HEK293 (cell line): ENCODE measurements at regions not wholly inside any gene's neighbourhood (a gene's known extent, or its start where the extent isn't known, plus 50 kb on each side); places are given as distances from the start of the nearest gene placed in this dataset.

ENCODE experiments used
- CTCF ChIA-PET: fragments of 350-600 bp; formaldehyde crosslinking; extraction: SDS; loops from one replicate; lab custom pipeline; 2021; ENCODE audit warnings: antibody characterized with exemption; lab: Yijun Ruan, JAX
- POLR2A ChIA-PET: fragments of 300-600 bp; formaldehyde crosslinking; extraction: SDS; loops from one replicate; lab custom pipeline; 2020; ENCODE audit warnings: antibody characterized with exemption, inconsistent platforms; lab: Yijun Ruan, JAX
- H3K27ac ChIP-seq: fragments of 200-500 bp; sonication (Bioruptor generic); 2 replicates; pipeline ENCODE4 v1.5.1; 2014; ENCODE audit warnings: low read depth, low read length, control low read depth, inconsistent platforms; ENCODE audit errors: extremely low read depth
- H3K36me3 ChIP-seq, 2 experiments: fragments of 200-500 bp in 1 of 2; sonication (Bioruptor generic) in 1 of 2; 1 replicate in 1 of 2; 2 replicates in 1 of 2; pipeline ENCODE4 v1.5.1; 2014 to 2017; ENCODE audit warnings: inconsistent platforms in 2 of 2, low read length in 2 of 2; ENCODE audit not compliant: control insufficient read depth in 2 of 2, insufficient read depth in 1 of 2
- H3K4me1 ChIP-seq: fragments of 200-500 bp; sonication (Bioruptor generic); 2 replicates; pipeline ENCODE4 v1.5.1; 2014; ENCODE audit warnings: mild to moderate bottlenecking, low read length, inconsistent platforms; ENCODE audit not compliant: control insufficient read depth, insufficient read depth
- H3K4me3 ChIP-seq: 2 replicates; pipeline ENCODE4 v1.5.1; 2011; ENCODE audit warnings: low read depth, mild to moderate bottlenecking, control low read depth, low read length, moderate library complexity
- H3K9me3 ChIP-seq: fragments of 200-500 bp; sonication (Bioruptor generic); 2 replicates; pipeline ENCODE4 v1.5.1; 2014; ENCODE audit warnings: low read depth, low read length, inconsistent platforms; ENCODE audit not compliant: control insufficient read depth, insufficient read depth
- ELK4 ChIP-seq: IDR thresholded peaks from 2 replicates; pipeline ENCODE4 v1.6.1; 2011; ENCODE audit warnings: mild to moderate bottlenecking, low read depth, low read length, borderline replicate concordance
- OVOL3 ChIP-seq: fragments of 450-650 bp; formaldehyde crosslinking; IDR thresholded peaks from 2 replicates; pipeline ENCODE4 v1.5.1; 2016; ENCODE audit warnings: missing biosample characterization, missing genetic modification characterization
- TRIM28 ChIP-seq: IDR thresholded peaks from 2 replicates; pipeline ENCODE4 v1.6.1; 2011; ENCODE audit warnings: low read length, control low read depth, borderline replicate concordance
- ZBTB17 ChIP-seq: fragments of 450-650 bp; formaldehyde crosslinking; IDR thresholded peaks from 2 replicates; pipeline ENCODE4 v1.5.1; 2016; ENCODE audit warnings: missing biosample characterization, missing genetic modification characterization
- ZFP69B ChIP-seq: fragments of 450-650 bp; formaldehyde crosslinking; IDR thresholded peaks from 2 replicates; pipeline ENCODE4 v1.5.1; 2016; ENCODE audit warnings: missing biosample characterization, missing genetic modification characterization
- ZNF140 ChIP-seq: fragments of 450-650 bp; formaldehyde crosslinking; IDR thresholded peaks from 2 replicates; pipeline ENCODE4 v1.5.1; 2016; ENCODE audit warnings: missing biosample characterization, missing genetic modification characterization
- ZNF19 ChIP-seq: fragments of 450-650 bp; formaldehyde crosslinking; IDR thresholded peaks from 2 replicates; pipeline ENCODE4; 2016; ENCODE audit warnings: missing biosample characterization, missing genetic modification characterization, low read depth
- ZNF335 ChIP-seq: fragments of 450-650 bp; formaldehyde crosslinking; conservative IDR thresholded peaks from 2 replicates; pipeline ENCODE4 v1.5.1; 2016; ENCODE audit warnings: missing biosample characterization, missing genetic modification characterization
- ZNF391 ChIP-seq: fragments of 450-650 bp; formaldehyde crosslinking; IDR thresholded peaks from 2 replicates; pipeline ENCODE4 v1.5.1; 2016; ENCODE audit warnings: low read depth, missing biosample characterization, missing genetic modification characterization, borderline replicate concordance
- ZNF660 ChIP-seq: fragments of 450-650 bp; IDR thresholded peaks from 2 replicates; pipeline ENCODE4 v1.5.1; 2018; ENCODE audit warnings: missing biosample characterization, mild to moderate bottlenecking, missing genetic modification characterization
- ZNF707 ChIP-seq: fragments of 450-650 bp; formaldehyde crosslinking; IDR thresholded peaks from 2 replicates; pipeline ENCODE4 v1.5.1; 2016; ENCODE audit warnings: missing biosample characterization, missing genetic modification characterization
- ZNF747 ChIP-seq: fragments of 450-650 bp; formaldehyde crosslinking; IDR thresholded peaks from 2 replicates; pipeline ENCODE4 v1.5.1; 2016; ENCODE audit warnings: missing biosample characterization, missing genetic modification characterization
- ZNF76 ChIP-seq: fragments of 450-650 bp; formaldehyde crosslinking; IDR thresholded peaks from 2 replicates; pipeline ENCODE4; 2016; ENCODE audit warnings: low read depth, missing biosample characterization, missing genetic modification characterization, borderline replicate concordance
- ZNF837 ChIP-seq: fragments of 450-650 bp; formaldehyde crosslinking; IDR thresholded peaks from 2 replicates; pipeline ENCODE4 v1.5.1; 2016; ENCODE audit warnings: missing biosample characterization, missing genetic modification characterization
- TF ChIP-seq, protein P1 (sequence below): fragments of 450-650 bp; formaldehyde crosslinking; IDR thresholded peaks from 2 replicates; pipeline ENCODE4 v1.5.1; 2016; ENCODE audit warnings: missing biosample characterization, missing genetic modification characterization
- TF ChIP-seq, protein P2 (sequence below): fragments of 450-650 bp; formaldehyde crosslinking; IDR thresholded peaks from 2 replicates; pipeline ENCODE4 v1.5.1; 2016; ENCODE audit warnings: missing biosample characterization, missing genetic modification characterization

GRCh38 chr14:76974365-76974764, 54.1 kb downstream of the IRF2BPL start:
- ChIA-PET CTCF (interaction anchor here (0.6 kb wide), 1 partner anchor 1840 kb away, joined by 3 read pairs; no protein-coding TSS in a partner anchor), POLR2A (interaction anchor here (1.5 kb wide), 1 partner anchor 9 kb away, joined by 3 read pairs; no protein-coding TSS in a partner anchor)
- Histone ChIP-seq H3K4me3 (no peak overlapping the region), H3K4me1 (no peaks in the 10 kb centered on the region; the same call in 1 of the 2 replicates), H3K9me3 (no peaks in the 10 kb centered on the region), H3K27ac (no peak overlapping the region), H3K36me3 (no peaks in the 10 kb centered on the region)
- TF ChIP-seq, protein P1, sequence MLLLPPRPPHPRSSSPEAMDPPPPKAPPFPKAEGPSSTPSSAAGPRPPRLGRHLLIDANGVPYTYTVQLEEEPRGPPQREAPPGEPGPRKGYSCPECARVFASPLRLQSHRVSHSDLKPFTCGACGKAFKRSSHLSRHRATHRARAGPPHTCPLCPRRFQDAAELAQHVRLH (tag by site-specific recombination), result no peak

GRCh38 chr14:76971549-76971948, 57.0 kb downstream of the IRF2BPL start:
- H3K9me3 ChIP-seq, result no peaks in the 10 kb centered on the region
- H3K36me3 ChIP-seq, result no peaks in the 10 kb centered on the region
- H3K27ac ChIP-seq, result no peak overlapping the region
- TF ChIP-seq TRIM28 (0 out of 2 replicates have a peak, but pooled peaks have one; percentile 1), ZNF837 (tag by site-specific recombination) (no peak)
- H3K4me1 ChIP-seq, result no peaks in the 10 kb centered on the region; the same call in 1 of the 2 replicates
- no peak overlapping the region for H3K4me3 ChIP-seq
- CTCF ChIA-PET, result interaction anchor here (0.6 to 1.8 kb wide), 4 partner anchors 10 to 83 kb away, joined by 3 to 7 read pairs (median 4); no protein-coding TSS in a partner anchor
- POLR2A ChIA-PET, result no interaction called here

DNA sequence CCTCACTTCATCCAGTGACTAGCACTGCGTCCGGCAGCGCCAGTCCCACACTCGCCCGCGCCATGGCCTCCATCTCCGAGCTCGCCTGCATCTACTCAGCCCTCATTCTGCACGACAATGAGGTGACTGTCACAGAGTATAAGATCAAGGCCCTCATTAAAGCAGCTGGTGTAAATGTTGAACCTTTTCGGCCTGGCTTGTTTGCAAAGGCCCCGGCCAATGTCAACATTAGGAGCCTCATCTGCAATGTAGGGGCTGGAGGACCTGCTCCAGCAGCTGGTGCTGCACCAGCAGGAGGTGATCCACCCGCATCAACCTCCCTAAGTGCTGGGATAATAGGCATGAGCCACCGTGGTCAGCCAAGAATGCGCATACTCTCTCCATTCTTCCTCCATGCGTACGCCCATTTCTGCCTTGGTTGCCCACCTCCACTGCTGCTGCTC, 59.9 kb downstream of the IRF2BPL start:
- POLR2A ChIA-PET, result no interaction called here
- CTCF ChIA-PET, result interaction anchor here (0.6 to 1.7 kb wide), 6 partner anchors 13 to 873 kb away, joined by 3 to 6 read pairs (median 3); no protein-coding TSS in a partner anchor
- H3K4me3 ChIP-seq, result no peak overlapping the region

More for the DNA sequence above, 59.9 kb downstream of the IRF2BPL start:
- no peak for TF ChIP-seq OVOL3 (tag by site-specific recombination)
- no peak for TF ChIP-seq ZNF747
- TF ChIP-seq ZNF707 (tag by site-specific recombination), result no peak
- no peak for TF ChIP-seq ZBTB17 (tag by site-specific recombination)
- TF ChIP-seq ZFP69B (tag by site-specific recombination), result no peak
- TF ChIP-seq ZNF140 (tag by site-specific recombination), result no peak
- TF ChIP-seq ELK4, result no peak
- no peak for TF ChIP-seq ZNF391
- TF ChIP-seq, protein P2, sequence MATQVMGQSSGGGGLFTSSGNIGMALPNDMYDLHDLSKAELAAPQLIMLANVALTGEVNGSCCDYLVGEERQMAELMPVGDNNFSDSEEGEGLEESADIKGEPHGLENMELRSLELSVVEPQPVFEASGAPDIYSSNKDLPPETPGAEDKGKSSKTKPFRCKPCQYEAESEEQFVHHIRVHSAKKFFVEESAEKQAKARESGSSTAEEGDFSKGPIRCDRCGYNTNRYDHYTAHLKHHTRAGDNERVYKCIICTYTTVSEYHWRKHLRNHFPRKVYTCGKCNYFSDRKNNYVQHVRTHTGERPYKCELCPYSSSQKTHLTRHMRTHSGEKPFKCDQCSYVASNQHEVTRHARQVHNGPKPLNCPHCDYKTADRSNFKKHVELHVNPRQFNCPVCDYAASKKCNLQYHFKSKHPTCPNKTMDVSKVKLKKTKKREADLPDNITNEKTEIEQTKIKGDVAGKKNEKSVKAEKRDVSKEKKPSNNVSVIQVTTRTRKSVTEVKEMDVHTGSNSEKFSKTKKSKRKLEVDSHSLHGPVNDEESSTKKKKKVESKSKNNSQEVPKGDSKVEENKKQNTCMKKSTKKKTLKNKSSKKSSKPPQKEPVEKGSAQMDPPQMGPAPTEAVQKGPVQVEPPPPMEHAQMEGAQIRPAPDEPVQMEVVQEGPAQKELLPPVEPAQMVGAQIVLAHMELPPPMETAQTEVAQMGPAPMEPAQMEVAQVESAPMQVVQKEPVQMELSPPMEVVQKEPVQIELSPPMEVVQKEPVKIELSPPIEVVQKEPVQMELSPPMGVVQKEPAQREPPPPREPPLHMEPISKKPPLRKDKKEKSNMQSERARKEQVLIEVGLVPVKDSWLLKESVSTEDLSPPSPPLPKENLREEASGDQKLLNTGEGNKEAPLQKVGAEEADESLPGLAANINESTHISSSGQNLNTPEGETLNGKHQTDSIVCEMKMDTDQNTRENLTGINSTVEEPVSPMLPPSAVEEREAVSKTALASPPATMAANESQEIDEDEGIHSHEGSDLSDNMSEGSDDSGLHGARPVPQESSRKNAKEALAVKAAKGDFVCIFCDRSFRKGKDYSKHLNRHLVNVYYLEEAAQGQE (tag by site-specific recombination), result no peak
- TF ChIP-seq ZNF76 (tag by site-specific recombination), result no peak
- no peak for TF ChIP-seq ZNF19 (tag by site-specific recombination)
- no peak for TF ChIP-seq ZNF660 (tag by site-specific recombination)
- no peak for TF ChIP-seq ZNF335
- H3K4me1 ChIP-seq, result peaks cover 2% of the 10 kb centered on the region; the same call in 1 of the 2 replicates
- H3K36me3 ChIP-seq, result no peaks in the 10 kb centered on the region
- no peak overlapping the region for H3K27ac ChIP-seq
- no peaks in the 10 kb centered on the region for H3K9me3 ChIP-seq
